HEK293 (cell line): ENCODE measurements at regions not wholly inside any gene's neighbourhood (a gene's known extent, or its start where the extent isn't known, plus 50 kb on each side); places are given as distances from the start of the nearest gene placed in this dataset.

ENCODE experiments used
- CTCF ChIA-PET: fragments of 350-600 bp; formaldehyde crosslinking; extraction: SDS; loops from one replicate; lab custom pipeline; 2021; ENCODE audit warnings: antibody characterized with exemption; lab: Yijun Ruan, JAX
- POLR2A ChIA-PET: fragments of 300-600 bp; formaldehyde crosslinking; extraction: SDS; loops from one replicate; lab custom pipeline; 2020; ENCODE audit warnings: antibody characterized with exemption, inconsistent platforms; lab: Yijun Ruan, JAX
- H3K27ac ChIP-seq: fragments of 200-500 bp; sonication (Bioruptor generic); 2 replicates; pipeline ENCODE4 v1.5.1; 2014; ENCODE audit warnings: low read depth, low read length, control low read depth, inconsistent platforms; ENCODE audit errors: extremely low read depth
- H3K36me3 ChIP-seq, 2 experiments: fragments of 200-500 bp in 1 of 2; sonication (Bioruptor generic) in 1 of 2; 1 replicate in 1 of 2; 2 replicates in 1 of 2; pipeline ENCODE4 v1.5.1; 2014 to 2017; ENCODE audit warnings: inconsistent platforms in 2 of 2, low read length in 2 of 2; ENCODE audit not compliant: control insufficient read depth in 2 of 2, insufficient read depth in 1 of 2
- H3K4me1 ChIP-seq: fragments of 200-500 bp; sonication (Bioruptor generic); 2 replicates; pipeline ENCODE4 v1.5.1; 2014; ENCODE audit warnings: mild to moderate bottlenecking, low read length, inconsistent platforms; ENCODE audit not compliant: control insufficient read depth, insufficient read depth
- H3K4me3 ChIP-seq: 2 replicates; pipeline ENCODE4 v1.5.1; 2011; ENCODE audit warnings: low read depth, mild to moderate bottlenecking, control low read depth, low read length, moderate library complexity
- H3K9me3 ChIP-seq: fragments of 200-500 bp; sonication (Bioruptor generic); 2 replicates; pipeline ENCODE4 v1.5.1; 2014; ENCODE audit warnings: low read depth, low read length, inconsistent platforms; ENCODE audit not compliant: control insufficient read depth, insufficient read depth
- GLI4 ChIP-seq: fragments of 450-650 bp; formaldehyde crosslinking; IDR thresholded peaks from 2 replicates; pipeline ENCODE4 v1.5.1; 2016; ENCODE audit warnings: missing biosample characterization, missing genetic modification characterization
- HOXA7 ChIP-seq: sonication (generic); formaldehyde crosslinking; IDR thresholded peaks from 2 replicates; pipeline ENCODE4 v1.8.1; 2022; ENCODE audit warnings: missing genetic modification reagents, borderline replicate concordance
- KLF9 ChIP-seq: fragments of 450-650 bp; formaldehyde crosslinking; IDR thresholded peaks from 2 replicates; pipeline ENCODE4 v1.5.1; 2016; ENCODE audit warnings: missing biosample characterization, missing genetic modification characterization, low read depth
- PRDM1 ChIP-seq: fragments of 450-650 bp; formaldehyde crosslinking; IDR thresholded peaks from 2 replicates; pipeline ENCODE4; 2016; ENCODE audit warnings: missing biosample characterization, missing genetic modification characterization
- SCRT1 ChIP-seq: fragments of 450-650 bp; formaldehyde crosslinking; IDR thresholded peaks from 2 replicates; pipeline ENCODE4 v1.5.1; 2016; ENCODE audit warnings: missing biosample characterization, missing genetic modification characterization, borderline replicate concordance
- TCF7L2 ChIP-seq: IDR thresholded peaks from 2 replicates; pipeline ENCODE4 v1.6.1; 2011; ENCODE audit warnings: low read depth, mild to moderate bottlenecking, inconsistent platforms, low read length, moderate library complexity, borderline replicate concordance
- ZNF146 ChIP-seq: fragments of 450-650 bp; formaldehyde crosslinking; IDR thresholded peaks from 2 replicates; pipeline ENCODE4 v1.5.1; 2016; ENCODE audit warnings: missing biosample characterization, missing genetic modification characterization
- ZNF19 ChIP-seq: fragments of 450-650 bp; formaldehyde crosslinking; IDR thresholded peaks from 2 replicates; pipeline ENCODE4; 2016; ENCODE audit warnings: missing biosample characterization, missing genetic modification characterization, low read depth
- ZNF214 ChIP-seq: fragments of 450-650 bp; formaldehyde crosslinking; IDR thresholded peaks from 2 replicates; pipeline ENCODE4 v1.5.1; 2017; ENCODE audit warnings: missing biosample characterization, mild to moderate bottlenecking, missing genetic modification characterization, borderline replicate concordance
- ZNF23 ChIP-seq: fragments of 450-650 bp; formaldehyde crosslinking; IDR thresholded peaks from 2 replicates; pipeline ENCODE4 v1.5.1; 2016; ENCODE audit warnings: missing biosample characterization, missing genetic modification characterization, borderline replicate concordance
- ZNF292 ChIP-seq: fragments of 450-650 bp; formaldehyde crosslinking; IDR thresholded peaks from 2 replicates; pipeline ENCODE4 v1.5.1; 2016; ENCODE audit warnings: low read depth, missing biosample characterization, missing genetic modification characterization, borderline replicate concordance
- ZNF311 ChIP-seq: fragments of 450-650 bp; formaldehyde crosslinking; IDR thresholded peaks from 2 replicates; pipeline ENCODE4 v1.5.1; 2017; ENCODE audit warnings: missing biosample characterization, missing genetic modification characterization, borderline replicate concordance
- ZNF37A ChIP-seq: fragments of 450-650 bp; IDR thresholded peaks from 2 replicates; pipeline ENCODE4 v1.5.1; 2018; ENCODE audit warnings: missing biosample characterization, missing genetic modification characterization
- ZNF48 ChIP-seq: fragments of 450-650 bp; formaldehyde crosslinking; IDR thresholded peaks from 2 replicates; pipeline ENCODE4 v1.5.1; 2016; ENCODE audit warnings: missing biosample characterization, missing genetic modification characterization
- ZNF501 ChIP-seq: fragments of 450-650 bp; formaldehyde crosslinking; IDR thresholded peaks from 2 replicates; pipeline ENCODE4 v1.5.1; 2016; ENCODE audit warnings: missing biosample characterization, missing genetic modification characterization
- ZNF530 ChIP-seq: fragments of 450-650 bp; formaldehyde crosslinking; IDR thresholded peaks from 2 replicates; pipeline ENCODE4 v1.5.1; 2016; ENCODE audit warnings: low read depth, missing biosample characterization, missing genetic modification characterization
- ZNF571 ChIP-seq: fragments of 450-650 bp; formaldehyde crosslinking; IDR thresholded peaks from 2 replicates; pipeline ENCODE4 v1.5.0; 2017; ENCODE audit warnings: missing biosample characterization, missing genetic modification characterization
- ZSCAN18 ChIP-seq: fragments of 450-650 bp; formaldehyde crosslinking; IDR thresholded peaks from 2 replicates; pipeline ENCODE4 v1.5.1; 2016; ENCODE audit warnings: missing biosample characterization, missing genetic modification characterization
- TF ChIP-seq, protein P1 (sequence below): fragments of 450-650 bp; formaldehyde crosslinking; IDR thresholded peaks from 2 replicates; pipeline ENCODE4 v1.5.1; 2016; ENCODE audit warnings: missing biosample characterization, missing genetic modification characterization
- TF ChIP-seq, protein P2 (sequence below): fragments of 450-650 bp; formaldehyde crosslinking; IDR thresholded peaks from 2 replicates; pipeline ENCODE4 v1.5.1; 2016; ENCODE audit warnings: missing biosample characterization, missing genetic modification characterization
- TF ChIP-seq, protein P3 (sequence below): fragments of 450-650 bp; formaldehyde crosslinking; IDR thresholded peaks from 2 replicates; pipeline ENCODE4 v1.5.1; 2016; ENCODE audit warnings: missing biosample characterization, missing genetic modification characterization

DNA sequence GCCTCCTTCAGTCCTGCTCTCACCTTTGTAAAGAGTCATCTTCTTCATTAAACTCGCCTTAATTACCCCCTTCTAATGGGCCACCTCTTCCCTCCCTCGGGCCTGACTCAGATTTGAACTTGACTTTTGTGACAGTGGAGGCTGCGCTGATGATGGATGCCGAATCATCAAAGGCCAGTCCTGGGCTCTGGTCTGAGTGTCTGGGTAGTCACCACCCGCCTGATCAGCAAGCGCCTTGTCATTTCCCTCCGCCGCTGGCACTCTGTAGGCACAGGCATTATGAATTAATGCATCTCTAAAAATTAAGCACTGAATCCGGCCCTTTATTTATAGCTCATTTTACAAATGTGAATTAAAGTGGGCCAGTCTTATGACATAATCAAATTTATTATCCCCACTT is 116.7 kb upstream of the PROK2 start (continued):
- TF ChIP-seq ZNF19 (tag by site-specific recombination): no peak
- TF ChIP-seq ZNF146 (tag by site-specific recombination): no peak
- no peak for TF ChIP-seq ZNF530 (tag by site-specific recombination)
- TF ChIP-seq SCRT1 (tag by site-specific recombination): no peak
- no peak for TF ChIP-seq ZNF37A (tag by site-specific recombination)
- TF ChIP-seq ZNF23 (tag by site-specific recombination): no peak
- TF ChIP-seq, protein P1, sequence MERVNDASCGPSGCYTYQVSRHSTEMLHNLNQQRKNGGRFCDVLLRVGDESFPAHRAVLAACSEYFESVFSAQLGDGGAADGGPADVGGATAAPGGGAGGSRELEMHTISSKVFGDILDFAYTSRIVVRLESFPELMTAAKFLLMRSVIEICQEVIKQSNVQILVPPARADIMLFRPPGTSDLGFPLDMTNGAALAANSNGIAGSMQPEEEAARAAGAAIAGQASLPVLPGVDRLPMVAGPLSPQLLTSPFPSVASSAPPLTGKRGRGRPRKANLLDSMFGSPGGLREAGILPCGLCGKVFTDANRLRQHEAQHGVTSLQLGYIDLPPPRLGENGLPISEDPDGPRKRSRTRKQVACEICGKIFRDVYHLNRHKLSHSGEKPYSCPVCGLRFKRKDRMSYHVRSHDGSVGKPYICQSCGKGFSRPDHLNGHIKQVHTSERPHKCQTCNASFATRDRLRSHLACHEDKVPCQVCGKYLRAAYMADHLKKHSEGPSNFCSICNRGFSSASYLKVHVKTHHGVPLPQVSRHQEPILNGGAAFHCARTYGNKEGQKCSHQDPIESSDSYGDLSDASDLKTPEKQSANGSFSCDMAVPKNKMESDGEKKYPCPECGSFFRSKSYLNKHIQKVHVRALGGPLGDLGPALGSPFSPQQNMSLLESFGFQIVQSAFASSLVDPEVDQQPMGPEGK (tag by site-specific recombination): no peak
- no peak for TF ChIP-seq HOXA7 (CRISPR knock-in tag)
- no peak for TF ChIP-seq ZNF311 (tag by site-specific recombination)
- TF ChIP-seq, all 188 proteins: peak for 0

- Histone ChIP-seq H3K4me1 (no peaks in the 10 kb centered on the region), H3K9me3 (no peaks in the 10 kb centered on the region), H3K4me3 (no peak overlapping the region), H3K36me3 (no peaks in the 10 kb centered on the region), H3K27ac (no peak overlapping the region)
- CTCF ChIA-PET: interaction anchor here (1.0 kb wide), 1 partner anchor 24 kb away, joined by 4 read pairs; no protein-coding TSS in a partner anchor
- POLR2A ChIA-PET: no interaction called here
- TF ChIP-seq, protein P2, sequence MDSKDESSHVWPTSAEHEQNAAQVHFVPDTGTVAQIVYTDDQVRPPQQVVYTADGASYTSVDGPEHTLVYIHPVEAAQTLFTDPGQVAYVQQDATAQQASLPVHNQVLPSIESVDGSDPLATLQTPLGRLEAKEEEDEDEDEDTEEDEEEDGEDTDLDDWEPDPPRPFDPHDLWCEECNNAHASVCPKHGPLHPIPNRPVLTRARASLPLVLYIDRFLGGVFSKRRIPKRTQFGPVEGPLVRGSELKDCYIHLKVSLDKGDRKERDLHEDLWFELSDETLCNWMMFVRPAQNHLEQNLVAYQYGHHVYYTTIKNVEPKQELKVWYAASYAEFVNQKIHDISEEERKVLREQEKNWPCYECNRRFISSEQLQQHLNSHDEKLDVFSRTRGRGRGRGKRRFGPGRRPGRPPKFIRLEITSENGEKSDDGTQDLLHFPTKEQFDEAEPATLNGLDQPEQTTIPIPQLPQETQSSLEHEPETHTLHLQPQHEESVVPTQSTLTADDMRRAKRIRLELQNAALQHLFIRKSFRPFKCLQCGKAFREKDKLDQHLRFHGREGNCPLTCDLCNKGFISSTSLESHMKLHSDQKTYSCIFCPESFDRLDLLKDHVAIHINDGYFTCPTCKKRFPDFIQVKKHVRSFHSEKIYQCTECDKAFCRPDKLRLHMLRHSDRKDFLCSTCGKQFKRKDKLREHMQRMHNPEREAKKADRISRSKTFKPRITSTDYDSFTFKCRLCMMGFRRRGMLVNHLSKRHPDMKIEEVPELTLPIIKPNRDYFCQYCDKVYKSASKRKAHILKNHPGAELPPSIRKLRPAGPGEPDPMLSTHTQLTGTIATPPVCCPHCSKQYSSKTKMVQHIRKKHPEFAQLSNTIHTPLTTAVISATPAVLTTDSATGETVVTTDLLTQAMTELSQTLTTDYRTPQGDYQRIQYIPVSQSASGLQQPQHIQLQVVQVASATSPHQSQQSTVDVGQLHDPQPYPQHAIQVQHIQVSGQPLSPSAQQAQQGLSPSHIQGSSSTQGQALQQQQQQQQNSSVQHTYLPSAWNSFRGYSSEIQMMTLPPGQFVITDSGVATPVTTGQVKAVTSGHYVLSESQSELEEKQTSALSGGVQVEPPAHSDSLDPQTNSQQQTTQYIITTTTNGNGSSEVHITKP (tag by site-specific recombination): no peak
- TF ChIP-seq ZNF292 (tag by site-specific recombination) (no peak), KLF9 (tag by site-specific recombination) (no peak), GLI4 (tag by site-specific recombination) (no peak), PRDM1 (tag by site-specific recombination) (no peak), ZNF214 (tag by site-specific recombination) (no peak), TCF7L2 (no peak), ZSCAN18 (tag by site-specific recombination) (no peak), ZNF501 (no peak), ZNF48 (tag by site-specific recombination) (no peak), ZNF571 (tag by site-specific recombination) (no peak)
- TF ChIP-seq, protein P1 (tag by site-specific recombination): no peak
- TF ChIP-seq, protein P3, sequence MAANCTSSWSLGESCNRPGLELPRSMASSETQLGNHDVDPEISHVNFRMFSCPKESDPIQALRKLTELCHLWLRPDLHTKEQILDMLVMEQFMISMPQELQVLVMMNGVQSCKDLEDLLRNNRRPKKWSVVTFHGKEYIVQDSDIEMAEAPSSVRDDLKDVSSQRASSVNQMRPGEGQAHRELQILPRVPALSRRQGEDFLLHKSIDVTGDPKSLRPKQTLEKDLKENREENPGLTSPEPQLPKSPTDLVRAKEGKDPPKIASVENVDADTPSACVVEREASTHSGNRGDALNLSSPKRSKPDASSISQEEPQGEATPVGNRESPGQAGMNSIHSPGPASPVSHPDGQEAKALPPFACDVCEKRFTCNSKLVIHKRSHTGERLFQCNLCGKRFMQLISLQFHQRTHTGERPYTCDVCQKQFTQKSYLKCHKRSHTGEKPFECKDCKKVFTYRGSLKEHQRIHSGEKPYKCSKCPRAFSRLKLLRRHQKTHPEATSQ (tag by site-specific recombination): no peak
Observed at GRCh38 chr3:71900057-71900456, 115.1 kb upstream of the PROK2 start.
